GM23338 (cell line): ENCODE measurements at regions not wholly inside any gene's neighbourhood (a gene's known extent, or its start where the extent isn't known, plus 50 kb on each side); places are given as distances from the start of the nearest gene placed in this dataset.

Experiments
- ATAC-seq: fragments of 200-7000 bp; cut with Tn5 transposase; 3 replicates; pipeline ENCODE4 v1.9.1; 2020
- DNase-seq: peaks from one replicate; pipeline ENCODE4 v3.0.0-alpha.2; 2015; ENCODE audit warnings: low spot score
- H2AFZ ChIP-seq: fragments of 200-600 bp; sonication (generic); 2 replicates; pipeline ENCODE4 v1.8.0; 2016; ENCODE audit warnings: antibody characterized with exemption, mild to moderate bottlenecking, moderate library complexity
- H3F3A ChIP-seq: fragments of 200-600 bp; sonication (generic); replicated peaks from 2 replicates; pipeline ENCODE4 v1.8.0; 2017; ENCODE audit warnings: antibody characterized with exemption, mixed run types, low read depth
- H3K27ac ChIP-seq: fragments of 200-600 bp; sonication (generic); 2 replicates; pipeline ENCODE4 v1.6.1; 2016; ENCODE audit warnings: low read depth
- H3K27me3 ChIP-seq: fragments of 200-600 bp; sonication (generic); 2 replicates; pipeline ENCODE4 v1.8.0; 2016; ENCODE audit warnings: mild to moderate bottlenecking, mixed run types, moderate library complexity; ENCODE audit not compliant: insufficient read depth
- H3K36me3 ChIP-seq: fragments of 200-600 bp; sonication (generic); 2 replicates; pipeline ENCODE4 v1.8.0; 2016; ENCODE audit warnings: mild to moderate bottlenecking; ENCODE audit not compliant: insufficient read depth
- H3K4me1 ChIP-seq: fragments of 200-600 bp; sonication (generic); 2 replicates; pipeline ENCODE4 v1.8.0; 2016; ENCODE audit warnings: mild to moderate bottlenecking, moderate library complexity; ENCODE audit not compliant: insufficient read depth
- H3K4me2 ChIP-seq: fragments of 200-600 bp; sonication (generic); 2 replicates; pipeline ENCODE4 v1.7.1; 2017; ENCODE audit warnings: mixed run types
- H3K4me3 ChIP-seq: fragments of 200-600 bp; sonication (generic); 2 replicates; pipeline ENCODE4 v1.6.1; 2016; ENCODE audit warnings: mixed run types
- H3K79me2 ChIP-seq: fragments of 200-600 bp; sonication (generic); replicated peaks from 2 replicates; pipeline ENCODE4 v1.8.0; 2017; ENCODE audit warnings: mild to moderate bottlenecking; ENCODE audit not compliant: insufficient read depth
- H3K9me2 ChIP-seq: fragments of 200-600 bp; sonication (generic); 2 replicates; pipeline ENCODE4 v1.8.0; 2017; ENCODE audit not compliant: insufficient read depth
- H4K20me1 ChIP-seq: fragments of 200-600 bp; sonication (generic); replicated peaks from 2 replicates; pipeline ENCODE4 v1.8.0; 2017; ENCODE audit warnings: mild to moderate bottlenecking; ENCODE audit not compliant: insufficient read depth
- H3K27ac Mint-ChIP-seq: 2 replicates; pipeline ENCODE4 v1.8.0; 2020; ENCODE audit warnings: inconsistent platforms, mild to moderate bottlenecking, moderate library complexity, mixed read lengths
- H3K27me3 Mint-ChIP-seq: 3 replicates; pipeline ENCODE4 v1.8.0; 2022; ENCODE audit warnings: low read depth, mild to moderate bottlenecking, moderate library complexity, mixed read lengths, inconsistent platforms; ENCODE audit not compliant: insufficient read depth, poor library complexity
- H3K36me3 Mint-ChIP-seq: 3 replicates; pipeline ENCODE4 v1.8.0; 2021; ENCODE audit warnings: low read depth, mild to moderate bottlenecking, inconsistent platforms, moderate library complexity, mixed read lengths
- H3K4me1 Mint-ChIP-seq: 3 replicates; pipeline ENCODE4 v1.8.0; 2020; ENCODE audit warnings: mild to moderate bottlenecking, inconsistent platforms, mixed read lengths
- H3K4me3 Mint-ChIP-seq: 3 replicates; pipeline ENCODE4 v1.8.0; 2021; ENCODE audit warnings: moderate library complexity, mild to moderate bottlenecking, inconsistent platforms, mixed read lengths
- H3K9me3 Mint-ChIP-seq: 3 replicates; pipeline ENCODE4 v1.8.0; 2020; ENCODE audit warnings: moderate library complexity, mild to moderate bottlenecking, inconsistent platforms, mixed read lengths
- CREB1 ChIP-seq: fragments of 250-450 bp; sonication (Bioruptor Pico); IDR thresholded peaks from 2 replicates; pipeline ENCODE4 v1.5.0; 2020; ENCODE audit warnings: low read depth, mild to moderate bottlenecking, moderate library complexity
- CTCF ChIP-seq, 2 experiments: fragments of 200-600 bp in 1 of 2; sonication (generic) in 1 of 2; conservative IDR thresholded peaks; 2 replicates each; pipeline versions ENCODE4 v1.5.1 to v1.6.1; 2016 to 2017; ENCODE audit warnings: antibody characterized with exemption in 2 of 2, low read depth in 2 of 2, mild to moderate bottlenecking in 2 of 2, moderate library complexity in 1 of 2
- ETS1 ChIP-seq: IDR thresholded peaks from 2 replicates; pipeline ENCODE4 v1.6.1; 2016; ENCODE audit warnings: antibody characterized with exemption
- EZH2 ChIP-seq: fragments of 200-600 bp; sonication (generic); IDR thresholded peaks from one replicate; pipeline ENCODE4 v1.8.0; 2017; ENCODE audit warnings: antibody characterized with exemption, mild to moderate bottlenecking, low read depth; ENCODE audit not compliant: unreplicated experiment
- EZH2phosphoT487 ChIP-seq: fragments of 200-600 bp; sonication (generic); IDR thresholded peaks from one replicate; pipeline ENCODE4 v1.8.1; 2018; ENCODE audit warnings: antibody characterized with exemption; ENCODE audit not compliant: unreplicated experiment
- JUNB ChIP-seq: IDR thresholded peaks from one replicate; pipeline ENCODE4 v1.6.1; 2016; ENCODE audit warnings: antibody characterized with exemption; ENCODE audit not compliant: unreplicated experiment
- NANOG ChIP-seq: IDR thresholded peaks from 2 replicates; pipeline ENCODE4 v1.6.1; 2016; ENCODE audit warnings: antibody characterized with exemption, borderline replicate concordance
- POLR2AphosphoS5 ChIP-seq: IDR thresholded peaks from 2 replicates; pipeline ENCODE4 v1.6.1; 2016; ENCODE audit warnings: antibody characterized with exemption, low read depth
- REST ChIP-seq: IDR thresholded peaks from one replicate; pipeline ENCODE4 v1.6.1; 2018; ENCODE audit warnings: antibody characterized with exemption; ENCODE audit not compliant: unreplicated experiment
- STAT1 ChIP-seq: IDR thresholded peaks from one replicate; pipeline ENCODE4 v1.6.1; 2016; ENCODE audit warnings: antibody characterized with exemption; ENCODE audit not compliant: unreplicated experiment
- ZNF114 ChIP-seq: fragments of 250-450 bp; sonication (Bioruptor Pico); IDR thresholded peaks from 2 replicates; pipeline ENCODE4 v1.5.0; 2020; ENCODE audit warnings: mild to moderate bottlenecking, moderate library complexity
- ZNF331 ChIP-seq: fragments of 250-450 bp; sonication (Bioruptor Pico); IDR thresholded peaks from 2 replicates; pipeline ENCODE4 v1.5.0; 2020; ENCODE audit warnings: low read depth, mild to moderate bottlenecking, moderate library complexity
- ZNF462 ChIP-seq: fragments of 250-450 bp; sonication (Bioruptor Pico); IDR thresholded peaks from 2 replicates; pipeline ENCODE4 v1.5.0; 2020; ENCODE audit warnings: mild to moderate bottlenecking, moderate library complexity

GRCh38 chr14:34362641-34363251 is 99.3 kb downstream of the SPTSSA start:
- Histone ChIP-seq H3K79me2 (no peaks in the 10 kb centered on the region), H3K4me2 (no peak overlapping the region), H3F3A (no peaks in the 10 kb centered on the region), H3K4me1 (no peaks in the 10 kb centered on the region), H3K27ac (no peak overlapping the region), H3K27me3 (no peaks in the 10 kb centered on the region), H2AFZ (0 out of 2 replicates have a peak overlapping the region, but pooled peaks have one; percentile 5), H3K9me2 (no peaks in the 10 kb centered on the region), H4K20me1 (no peaks in the 10 kb centered on the region), H3K4me3 (no peak overlapping the region), H3K36me3 (no peaks in the 10 kb centered on the region)
- no peaks in the 10 kb centered on the region for H3K36me3 Mint-ChIP-seq
- no peaks in the 10 kb centered on the region for H3K9me3 Mint-ChIP-seq
- H3K27me3 Mint-ChIP-seq: peaks cover 6% of the 10 kb centered on the region
- DNase-seq (no peak), ATAC-seq (no peak)
- no peaks in the 10 kb centered on the region for H3K4me1 Mint-ChIP-seq
- no peak for TF ChIP-seq STAT1
- TF ChIP-seq ETS1: no peak
- no peak for TF ChIP-seq JUNB
- no peak for TF ChIP-seq POLR2AphosphoS5
- TF ChIP-seq REST: no peak
- TF ChIP-seq EZH2: no peak
- no peak for TF ChIP-seq NANOG
- TF ChIP-seq CTCF (conservative IDR thresholded peaks at IDR 0.05; ENCODE audit: low read depth in 2 of 2): no peak
- no peak for TF ChIP-seq CREB1
- TF ChIP-seq ZNF114: no peak
- no peak for TF ChIP-seq ZNF331
- no peak for TF ChIP-seq EZH2phosphoT487
- TF ChIP-seq ZNF462: no peak
- no peak overlapping the region for H3K27ac Mint-ChIP-seq
- no peak overlapping the region for H3K4me3 Mint-ChIP-seq
